HG02981 (cell line): ENCODE measurements at regions not wholly inside any gene's neighbourhood (a gene's known extent, or its start where the extent isn't known, plus 50 kb on each side); places are given as distances from the start of the nearest gene placed in this dataset.

Experiments
- ATAC-seq: cut with Tn5 transposase; IDR thresholded peaks from one replicate; pipeline ENCODE4 v1.9.1; 2021; ENCODE audit warnings: mild to moderate bottlenecking, moderate library complexity; ENCODE audit not compliant: unreplicated experiment

- peak; percentile 73 for ATAC-seq
Observed at GRCh38 chr2:40507432-40507831, 55.5 kb upstream of the SLC8A1 start.

DNA sequence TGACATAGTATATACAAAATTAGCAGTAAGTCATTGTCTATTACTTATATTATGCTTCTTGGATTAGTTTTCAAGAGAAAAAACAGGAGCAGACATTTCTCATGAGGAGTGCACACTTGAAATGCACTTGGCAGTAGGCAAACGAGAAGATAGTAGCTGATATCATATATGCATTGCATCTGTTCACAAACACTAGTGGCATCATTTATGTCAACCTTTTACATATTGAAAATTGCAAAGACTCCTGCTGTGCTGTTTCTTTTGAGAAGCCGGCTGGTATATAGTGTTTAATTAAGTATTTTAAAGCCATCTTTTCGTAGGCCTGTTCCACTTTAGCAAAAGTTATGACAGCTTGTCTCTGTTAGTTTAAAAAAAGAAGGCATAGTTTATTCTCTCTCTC lies 58.4 kb upstream of the SLC8A1 start:
- ATAC-seq = no peak

DNA sequence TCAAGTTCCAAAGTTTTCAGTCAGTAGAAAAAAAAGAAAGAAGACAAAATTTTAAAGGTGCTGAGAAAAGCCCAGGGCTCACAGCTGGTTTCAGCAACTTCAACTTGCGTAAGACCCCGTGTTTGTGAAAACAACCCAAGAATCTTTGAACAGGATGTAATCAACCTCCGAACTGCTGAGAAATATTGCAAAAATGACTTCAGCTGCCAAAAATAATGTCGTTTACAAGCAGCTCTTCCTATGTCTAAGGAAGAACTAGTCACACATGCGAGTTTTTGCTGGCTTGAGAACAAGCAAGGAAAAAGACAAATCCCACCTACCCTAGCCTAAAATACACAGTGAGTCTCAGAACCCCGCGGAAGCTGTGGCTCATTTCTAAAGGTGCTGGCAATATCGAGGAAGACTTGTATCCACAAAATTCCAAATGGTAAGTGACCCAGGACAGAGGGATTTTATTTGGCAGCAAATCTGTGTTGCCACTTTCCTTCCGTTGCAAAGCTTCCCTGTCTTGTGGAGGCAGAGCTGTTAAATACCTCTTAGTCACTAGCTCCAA lies 59.8 kb upstream of the SLC8A1 start:
- no peak for ATAC-seq

DNA sequence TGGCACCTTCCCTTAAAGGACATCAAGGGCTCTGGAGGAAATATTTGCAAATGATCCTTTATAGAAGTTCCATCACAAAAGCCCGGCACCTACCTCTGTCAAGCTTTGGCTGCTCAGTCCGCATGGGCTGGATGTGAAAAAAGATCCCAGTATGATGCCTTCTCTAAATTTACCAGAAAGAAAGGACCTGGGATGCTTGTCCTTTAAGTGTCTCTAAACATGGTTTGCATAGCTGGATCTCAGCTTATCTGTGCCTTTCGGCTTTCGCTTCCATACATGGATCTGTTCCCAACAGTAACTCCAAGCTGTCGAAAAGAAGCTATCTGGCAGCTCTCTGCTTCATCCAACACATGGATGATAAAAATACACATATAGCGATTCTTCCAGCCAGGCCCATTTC lies 60.4 kb upstream of the SLC8A1 start:
- ATAC-seq = no peak

GRCh38 chr2:40513201-40513600 lies 61.3 kb upstream of the SLC8A1 start:
- no peak for ATAC-seq

GRCh38 chr2:40516604-40517003 lies 64.7 kb upstream of the SLC8A1 start:
- no peak for ATAC-seq

GRCh38 chr2:40528564-40528963 lies 76.7 kb upstream of the SLC8A1 start:
- ATAC-seq = no peak

DNA sequence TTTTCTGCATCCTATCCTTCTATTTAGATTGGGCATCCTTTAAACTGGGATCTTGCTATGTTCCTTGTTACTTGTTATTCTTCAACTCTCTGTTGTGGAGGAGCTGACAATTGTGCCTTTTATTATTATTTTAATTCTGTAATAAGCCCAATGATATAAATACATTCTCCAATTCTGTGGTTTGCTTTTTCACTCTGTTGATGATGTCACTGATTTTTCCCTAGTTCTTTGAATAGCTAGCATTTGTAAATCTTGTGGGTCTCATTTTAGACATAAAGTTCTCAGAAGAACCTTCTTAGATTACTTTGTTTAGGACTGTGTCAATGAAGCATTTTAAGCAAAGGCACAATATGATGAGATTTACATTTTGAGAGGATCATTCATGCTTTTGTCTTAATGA lies 79.5 kb upstream of the SLC8A1 start:
- ATAC-seq = no peak

DNA sequence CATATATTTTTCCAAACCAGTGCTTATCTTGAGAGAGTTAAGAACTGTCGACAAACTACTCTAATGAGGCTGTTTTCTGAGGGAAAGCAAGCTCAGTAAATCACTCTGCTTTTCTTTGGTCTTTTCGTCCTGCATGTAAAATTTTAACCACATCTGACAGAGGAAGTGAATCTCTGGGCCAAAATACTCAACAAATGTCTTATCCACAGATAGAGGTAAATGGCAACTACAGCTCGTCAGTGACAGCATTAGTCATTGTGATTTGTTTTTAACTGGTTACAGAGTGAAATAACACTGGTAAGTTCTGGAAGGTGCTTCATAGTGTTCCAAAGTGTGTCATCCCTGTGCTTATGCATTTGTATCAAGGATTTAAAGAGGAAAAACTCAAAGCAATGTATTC lies 82.6 kb upstream of the SLC8A1 start:
- ATAC-seq = no peak

- ATAC-seq = no peak
Observed at GRCh38 chr2:40535972-40536371, 84.1 kb upstream of the SLC8A1 start.

DNA sequence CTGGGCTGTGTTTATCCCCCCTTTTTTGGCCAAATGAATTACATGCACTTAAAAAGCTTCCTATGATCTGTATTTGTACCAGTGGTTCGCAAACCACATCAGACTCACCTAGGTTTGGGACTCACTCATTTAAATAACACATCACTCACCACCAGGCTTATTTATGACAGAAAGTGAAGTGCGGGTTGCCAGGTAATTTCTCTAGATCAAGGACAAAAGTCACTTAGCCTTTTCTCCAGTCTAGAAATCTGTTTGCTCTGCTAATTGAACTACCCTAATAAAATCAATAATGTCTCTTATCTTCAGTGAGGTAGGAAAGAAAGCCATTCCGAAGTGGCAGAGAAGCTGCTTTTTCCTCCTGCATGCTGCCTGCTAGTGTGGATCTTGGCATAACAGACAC lies 88.1 kb upstream of the SLC8A1 start:
- ATAC-seq = no peak

- ATAC-seq = no peak
Observed at GRCh38 chr2:40543381-40543780, 91.5 kb upstream of the SLC8A1 start.

- no peak for ATAC-seq
Observed at GRCh38 chr2:40544072-40544471, 92.2 kb upstream of the SLC8A1 start.

DNA sequence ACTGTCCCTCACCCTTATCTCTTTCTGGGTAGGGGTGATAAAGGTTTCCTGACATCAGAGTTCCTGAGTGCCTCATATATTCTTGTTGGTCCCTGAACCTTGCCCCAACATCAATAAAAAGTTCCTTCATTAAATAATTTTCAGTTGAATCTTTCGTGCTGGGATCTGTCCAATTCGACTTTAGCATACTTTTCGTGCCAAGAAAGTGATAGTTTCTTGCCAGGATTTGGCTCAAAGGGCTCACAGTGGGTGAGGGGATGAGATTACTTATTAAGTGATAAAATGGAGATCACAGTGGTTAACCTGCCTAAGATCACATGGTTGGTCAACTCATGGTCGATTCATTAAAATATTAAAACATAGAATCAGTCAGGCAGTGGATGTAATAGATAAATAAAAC lies 93.8 kb upstream of the SLC8A1 start:
- no peak for ATAC-seq

GRCh38 chr2:40546439-40547191 lies 94.7 kb upstream of the SLC8A1 start:
- no peak for ATAC-seq

DNA sequence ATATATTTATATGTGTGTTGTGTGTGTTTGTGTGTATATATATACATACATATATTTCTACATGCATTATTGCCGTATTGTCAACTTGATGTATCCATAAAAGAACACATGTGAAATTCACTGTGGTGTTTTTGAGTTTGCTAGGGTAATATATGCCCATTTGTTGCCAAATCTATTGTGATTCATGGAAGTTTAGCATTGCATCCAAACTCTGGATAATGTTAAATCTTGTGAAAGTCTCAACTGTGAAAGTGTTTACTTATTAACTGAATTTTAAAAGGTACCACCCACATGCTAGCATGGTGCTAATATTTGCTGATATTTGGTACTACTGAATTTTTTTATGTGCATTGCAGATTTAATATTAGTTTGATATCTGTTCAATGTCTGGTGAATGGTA lies 96.6 kb upstream of the SLC8A1 start:
- no peak for ATAC-seq

DNA sequence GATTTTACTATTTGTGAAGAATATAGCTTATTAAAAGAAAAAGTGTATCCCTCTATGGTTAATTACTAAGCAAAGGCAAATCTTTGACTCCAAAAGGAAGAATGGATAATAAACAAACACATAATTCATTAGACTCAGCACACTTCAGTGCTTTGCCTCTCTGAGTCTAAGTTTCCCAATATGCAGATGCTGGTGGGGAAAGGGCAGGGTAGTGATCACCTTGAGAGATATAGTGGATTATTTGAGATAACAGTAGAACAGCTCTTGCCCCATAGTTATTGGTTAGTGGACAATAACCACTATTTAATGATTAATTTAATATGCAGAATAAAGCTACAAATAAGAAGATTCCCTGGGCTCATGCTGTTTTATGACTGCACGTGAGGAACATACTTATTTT lies 98.2 kb upstream of the SLC8A1 start:
- no peak for ATAC-seq

DNA sequence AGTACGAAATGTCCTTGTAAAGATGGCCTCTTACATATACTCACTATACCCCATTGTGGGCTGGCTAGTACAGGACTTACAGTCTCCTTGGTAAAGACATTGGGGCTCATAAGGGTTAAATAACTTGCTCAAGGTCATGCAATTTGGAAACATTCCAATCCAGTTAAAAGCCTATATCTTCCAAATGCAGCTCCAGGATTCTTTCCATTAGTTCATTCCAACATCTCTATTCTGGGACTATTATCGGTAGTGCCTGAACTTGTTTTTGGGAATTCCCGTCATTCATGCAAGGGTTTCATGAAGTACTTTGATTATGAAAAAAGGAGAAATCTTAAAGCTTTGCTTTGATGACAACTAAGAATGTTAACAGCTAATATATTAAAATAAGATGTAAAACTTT lies 99.2 kb upstream of the SLC8A1 start:
- ATAC-seq = no peak

- ATAC-seq = peak; percentile 91
Observed at GRCh38 chr2:40554665-40555294, 102.9 kb upstream of the SLC8A1 start.

DNA sequence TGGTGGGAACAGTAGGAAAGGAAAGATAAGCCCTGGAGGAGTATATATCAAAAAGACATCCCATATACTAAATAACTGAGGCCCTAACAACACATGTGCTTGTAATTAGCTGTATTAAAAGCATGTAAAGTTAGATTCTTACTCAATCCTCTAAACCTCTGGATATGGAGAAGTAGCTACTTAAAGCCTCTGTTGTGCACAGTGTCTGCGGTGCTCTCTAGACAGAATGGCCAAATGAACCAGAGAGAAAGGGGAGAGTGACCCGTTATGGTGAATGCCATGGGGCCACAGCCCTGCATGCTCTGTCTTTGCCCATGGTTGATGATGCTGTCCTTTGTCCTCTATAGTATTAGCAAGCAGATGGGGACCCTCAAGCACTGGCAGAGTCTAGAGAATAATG lies 104.4 kb upstream of the SLC8A1 start:
- no peak for ATAC-seq

DNA sequence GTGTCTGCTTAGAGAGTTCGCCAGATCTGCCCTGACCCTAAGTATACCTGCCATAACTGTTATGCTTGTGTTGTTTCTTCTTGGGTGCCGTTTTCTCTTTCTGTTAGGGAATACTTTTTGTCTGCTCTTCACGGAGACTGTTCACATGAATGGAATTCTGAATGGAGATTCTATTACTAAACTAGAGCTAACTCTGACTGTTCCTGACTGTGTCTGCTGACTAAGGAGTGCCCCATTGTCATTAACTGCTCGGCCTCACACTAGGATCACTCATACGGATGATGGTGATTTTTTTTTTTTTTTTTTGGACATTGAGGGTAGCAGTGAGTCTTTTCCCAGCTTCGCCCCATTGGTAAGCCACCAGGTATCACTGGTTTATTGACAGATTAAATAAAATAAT lies 104.8 kb upstream of the SLC8A1 start:
- ATAC-seq = no peak

- ATAC-seq = no peak
Observed at GRCh38 chr2:40558761-40559160, 106.9 kb upstream of the SLC8A1 start.

- no peak for ATAC-seq
Observed at GRCh38 chr2:40559175-40559574, 107.3 kb upstream of the SLC8A1 start.
